Liver (tissue), 3 donors: ENCODE measurements at regions not wholly inside any gene's neighbourhood (a gene's known extent, or its start where the extent isn't known, plus 50 kb on each side); places are given as distances from the start of the nearest gene placed in this dataset.

Experiments used
- CTCF ChIP-seq: fragments of 150-350 bp; IDR thresholded peaks from 2 replicates; pipeline ENCODE4 v1.5.1; 2017; ENCODE audit warnings: improper control_type of control experiment, low read depth, low read length; ENCODE audit not compliant: missing input control
- JUND ChIP-seq, 2 donors: IDR thresholded peaks; 2 replicates each; pipeline ENCODE4 v1.6.1; 2016; ENCODE audit warnings: antibody characterized with exemption in 2 of 2
- MAX ChIP-seq: IDR thresholded peaks from 2 replicates; pipeline ENCODE4 v1.6.1; 2016; ENCODE audit warnings: antibody characterized with exemption
- REST ChIP-seq: IDR thresholded peaks from 2 replicates; pipeline ENCODE4 v1.6.1; 2016; ENCODE audit warnings: antibody characterized with exemption, mild to moderate bottlenecking
- SP1 ChIP-seq: IDR thresholded peaks from 2 replicates; pipeline ENCODE4 v1.6.1; 2018; ENCODE audit warnings: antibody characterized with exemption, mild to moderate bottlenecking
- TAF1 ChIP-seq: conservative IDR thresholded peaks from 2 replicates; pipeline ENCODE4 v1.6.1; 2016; ENCODE audit warnings: antibody characterized with exemption, mild to moderate bottlenecking
- ZBTB33 ChIP-seq: IDR thresholded peaks from 2 replicates; pipeline ENCODE4 v1.6.1; 2016; ENCODE audit warnings: antibody characterized with exemption
- donor health status: healthy.
- donor health status: healthy.

- TF ChIP-seq MAX = no peak
- TF ChIP-seq CTCF = no peak
- no peak for TF ChIP-seq TAF1
- no peak for TF ChIP-seq SP1
- no peak for TF ChIP-seq JUND (IDR thresholded peaks at IDR 0.05)
- TF ChIP-seq REST = no peak
- no peak for TF ChIP-seq ZBTB33
Measured at GRCh38 chr21:45338311-45339017, 50.8 kb upstream of the POFUT2 start.
